Skeletal muscle tissue (tissue), 3 donors: ENCODE measurements at regions not wholly inside any gene's neighbourhood (a gene's known extent, or its start where the extent isn't known, plus 50 kb on each side); places are given as distances from the start of the nearest gene placed in this dataset.
"Not testable (repeated sequence)": the region's sequence is repeated elsewhere in the genome, so short reads cannot be mapped to it uniquely, and the experiment has no call there.

ENCODE experiments used
- H3K27ac ChIP-seq: one replicate; pipeline ENCODE4 v1.7.0; 2013; ENCODE audit warnings: mild to moderate bottlenecking, low read depth, low read length, inconsistent platforms
- H3K27me3 ChIP-seq, 3 donors: one replicate each; pipeline ENCODE4 v1.7.0; 2013; ENCODE audit warnings: low read length in 3 of 3; ENCODE audit not compliant: control insufficient read depth in 3 of 3, insufficient read depth in 3 of 3
- H3K36me3 ChIP-seq, 3 donors: one replicate each; pipeline ENCODE4 v1.7.0; 2013; ENCODE audit warnings: low read length in 3 of 3; ENCODE audit not compliant: control insufficient read depth in 3 of 3, insufficient read depth in 3 of 3
- H3K4me1 ChIP-seq, 3 donors: one replicate each; pipeline ENCODE4 v1.7.0; 2013; ENCODE audit warnings: low read length in 3 of 3, mild to moderate bottlenecking in 3 of 3; ENCODE audit not compliant: control insufficient read depth in 3 of 3, insufficient read depth in 3 of 3
- H3K4me3 ChIP-seq, 3 donors: one replicate each; pipeline ENCODE4 v1.7.0; 2013; ENCODE audit warnings: low read length in 3 of 3
- H3K9ac ChIP-seq, 3 donors: one replicate each; pipeline ENCODE4 v1.7.0; 2013; ENCODE audit warnings: low read length in 3 of 3, mild to moderate bottlenecking in 3 of 3, moderate library complexity in 2 of 3, low read depth in 1 of 3
- H3K9me3 ChIP-seq, 3 donors: one replicate each; pipeline ENCODE4 v1.7.0; 2013; ENCODE audit warnings: low read length in 3 of 3; ENCODE audit not compliant: control insufficient read depth in 3 of 3
- donor health status: Osteomylitis.

GRCh38 chr5:39934830-39935229 is 510.1 kb upstream of the DAB2 start:
- H3K27ac ChIP-seq = no peak overlapping the region
- no peak overlapping the region for H3K4me3 ChIP-seq
- no peaks in the 10 kb centered on the region for H3K27me3 ChIP-seq
- H3K4me1 ChIP-seq = no peaks in the 10 kb centered on the region
- H3K36me3 ChIP-seq = no peaks in the 10 kb centered on the region
- no peaks in the 10 kb centered on the region for H3K9me3 ChIP-seq
- no peak overlapping the region for H3K9ac ChIP-seq

- Histone ChIP-seq H3K4me1 (no peaks in the 10 kb centered on the region), H3K4me3 (no peak overlapping the region), H3K27ac (no peak overlapping the region), H3K9ac (no peak overlapping the region), H3K9me3 (no peaks in the 10 kb centered on the region), H3K27me3 (no peaks in the 10 kb centered on the region), H3K36me3 (no peaks in the 10 kb centered on the region)
Observed at GRCh38 chr5:39933061-39933460, 508.3 kb upstream of the DAB2 start.

GRCh38 chr5:39928709-39929108 is 503.9 kb upstream of the DAB2 start:
- Histone ChIP-seq H3K27ac (no peak overlapping the region), H3K27me3 (no peaks in the 10 kb centered on the region), H3K36me3 (no peaks in the 10 kb centered on the region), H3K4me1 (no peaks in the 10 kb centered on the region), H3K9me3 (no peaks in the 10 kb centered on the region), H3K4me3 (no peak overlapping the region), H3K9ac (no peak overlapping the region)

GRCh38 chr5:39919876-39920275 is 495.1 kb upstream of the DAB2 start:
- Histone ChIP-seq H3K4me1 (no peaks in the 10 kb centered on the region), H3K27ac (no peak overlapping the region), H3K9me3 (no peaks in the 10 kb centered on the region), H3K9ac (no peak overlapping the region), H3K36me3 (no peaks in the 10 kb centered on the region), H3K4me3 (no peak overlapping the region), H3K27me3 (no peaks in the 10 kb centered on the region)

- H3K9me3 ChIP-seq = no peaks in the 10 kb centered on the region
- H3K36me3 ChIP-seq = no peaks in the 10 kb centered on the region
- no peaks in the 10 kb centered on the region for H3K4me1 ChIP-seq
Observed at GRCh38 chr5:39912906-39913305, 488.1 kb upstream of the DAB2 start.

GRCh38 chr5:39907267-39907951 is 482.6 kb upstream of the DAB2 start:
- not testable (repeated sequence) for H3K4me3 ChIP-seq, H3K9ac ChIP-seq, H3K36me3 ChIP-seq, H3K9me3 ChIP-seq, H3K27ac ChIP-seq, H3K27me3 ChIP-seq, H3K4me1 ChIP-seq

More at GRCh38 chr5:39912906-39913305, 488.1 kb upstream of the DAB2 start:
- H3K9ac ChIP-seq = no peak overlapping the region
- H3K27me3 ChIP-seq = no peaks in the 10 kb centered on the region
- no peak overlapping the region for H3K27ac ChIP-seq
- no peak overlapping the region for H3K4me3 ChIP-seq

- H3K4me3 ChIP-seq = no peak overlapping the region
- H3K9ac ChIP-seq = no peak overlapping the region
- H3K36me3 ChIP-seq = no peaks in the 10 kb centered on the region
- no peaks in the 10 kb centered on the region for H3K27me3 ChIP-seq
- peaks cover 0 to 2% (median 0%) of the 10 kb centered on the region in 3 donors for H3K9me3 ChIP-seq
- no peaks in the 10 kb centered on the region for H3K4me1 ChIP-seq
- no peak overlapping the region for H3K27ac ChIP-seq
Observed at GRCh38 chr5:39906146-39906545, 481.4 kb upstream of the DAB2 start.

- Histone ChIP-seq H3K27me3 (no peaks in the 10 kb centered on the region), H3K27ac (no peak overlapping the region), H3K9ac (no peak overlapping the region)
Observed at GRCh38 chr5:39905356-39905755, 480.6 kb upstream of the DAB2 start.

GRCh38 chr5:39902626-39903025 is 477.8 kb upstream of the DAB2 start:
- no peak overlapping the region for H3K9ac ChIP-seq
- no peak overlapping the region for H3K4me3 ChIP-seq
- H3K27ac ChIP-seq = no peak overlapping the region
- H3K9me3 ChIP-seq = peaks cover 0 to 2% (median 0%) of the 10 kb centered on the region in 3 donors
- no peaks in the 10 kb centered on the region for H3K27me3 ChIP-seq
- H3K4me1 ChIP-seq = no peaks in the 10 kb centered on the region
- H3K36me3 ChIP-seq = no peaks in the 10 kb centered on the region

More at GRCh38 chr5:39905356-39905755, 480.6 kb upstream of the DAB2 start:
- Histone ChIP-seq H3K36me3 (no peaks in the 10 kb centered on the region), H3K4me1 (no peaks in the 10 kb centered on the region), H3K4me3 (no peak overlapping the region), H3K9me3 (peaks cover 0 to 2% (median 0%) of the 10 kb centered on the region in 3 donors)

- H3K9me3 ChIP-seq = no peaks in the 10 kb centered on the region
- no peaks in the 10 kb centered on the region for H3K27me3 ChIP-seq
- no peaks in the 10 kb centered on the region for H3K36me3 ChIP-seq
- no peaks in the 10 kb centered on the region for H3K4me1 ChIP-seq
- H3K9ac ChIP-seq = no peak overlapping the region
- H3K4me3 ChIP-seq = no peak overlapping the region
- no peak overlapping the region for H3K27ac ChIP-seq
Observed at GRCh38 chr5:39898731-39899130, 474.0 kb upstream of the DAB2 start.
